Bronchial epithelial cell (primary cell): ENCODE measurements at regions not wholly inside any gene's neighbourhood (a gene's known extent, or its start where the extent isn't known, plus 50 kb on each side); places are given as distances from the start of the nearest gene placed in this dataset.

Experiments used
- DNase-seq: peaks from one replicate; pipeline ENCODE4 v3.0.0-alpha.2; 2010; ENCODE audit warnings: low read depth
- FAIRE-seq: peaks from 2 replicates; lab custom pipeline; 2011; peaks lifted over from hg19 to GRCh38; lab: Jason Lieb, UNC
- H3K27me3 ChIP-seq: 2 replicates; pipeline ENCODE4 v1.5.1; 2011; ENCODE audit warnings: low read length; ENCODE audit not compliant: control insufficient read depth, insufficient read depth
- H3K36me3 ChIP-seq: 2 replicates; pipeline ENCODE4 v1.5.1; 2011; ENCODE audit warnings: low read length; ENCODE audit not compliant: control insufficient read depth, insufficient read depth
- H3K4me3 ChIP-seq: 2 replicates; pipeline ENCODE4 v1.5.1; 2011; ENCODE audit warnings: mild to moderate bottlenecking, low read depth, low read length, control low read depth
- TF ChIP-seq, protein P1 (sequence below): IDR thresholded peaks from 2 replicates; pipeline ENCODE4 v1.5.1; 2011; ENCODE audit warnings: mild to moderate bottlenecking, moderate library complexity, low read length, control low read depth, inconsistent platforms; ENCODE audit not compliant: insufficient read depth, severe bottlenecking

DNA sequence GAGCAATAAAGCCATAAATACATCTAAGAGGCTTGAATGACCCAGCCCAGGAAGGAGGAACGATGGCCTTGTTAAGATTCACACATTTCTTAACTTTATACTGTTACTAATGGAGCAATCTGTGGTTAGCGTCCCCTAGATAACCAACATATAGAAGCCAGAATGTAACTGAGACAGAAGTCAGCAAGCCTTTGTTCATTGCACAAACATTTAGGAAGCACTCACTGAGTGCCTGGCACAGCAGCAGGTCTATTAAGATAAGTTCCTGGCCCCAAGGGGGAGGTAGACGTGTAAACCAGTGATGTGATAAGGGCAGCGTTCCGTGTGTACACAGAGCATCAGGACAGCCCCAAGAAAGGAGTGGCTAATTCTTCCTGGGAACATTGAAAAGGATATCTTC is 63.6 kb upstream of the ATL2 start:
- Histone ChIP-seq H3K4me3 (no peak overlapping the region), H3K27me3 (no peaks in the 10 kb centered on the region), H3K36me3 (no peaks in the 10 kb centered on the region)
- FAIRE-seq = no peak
- DNase-seq = no peak
- TF ChIP-seq, protein P1, sequence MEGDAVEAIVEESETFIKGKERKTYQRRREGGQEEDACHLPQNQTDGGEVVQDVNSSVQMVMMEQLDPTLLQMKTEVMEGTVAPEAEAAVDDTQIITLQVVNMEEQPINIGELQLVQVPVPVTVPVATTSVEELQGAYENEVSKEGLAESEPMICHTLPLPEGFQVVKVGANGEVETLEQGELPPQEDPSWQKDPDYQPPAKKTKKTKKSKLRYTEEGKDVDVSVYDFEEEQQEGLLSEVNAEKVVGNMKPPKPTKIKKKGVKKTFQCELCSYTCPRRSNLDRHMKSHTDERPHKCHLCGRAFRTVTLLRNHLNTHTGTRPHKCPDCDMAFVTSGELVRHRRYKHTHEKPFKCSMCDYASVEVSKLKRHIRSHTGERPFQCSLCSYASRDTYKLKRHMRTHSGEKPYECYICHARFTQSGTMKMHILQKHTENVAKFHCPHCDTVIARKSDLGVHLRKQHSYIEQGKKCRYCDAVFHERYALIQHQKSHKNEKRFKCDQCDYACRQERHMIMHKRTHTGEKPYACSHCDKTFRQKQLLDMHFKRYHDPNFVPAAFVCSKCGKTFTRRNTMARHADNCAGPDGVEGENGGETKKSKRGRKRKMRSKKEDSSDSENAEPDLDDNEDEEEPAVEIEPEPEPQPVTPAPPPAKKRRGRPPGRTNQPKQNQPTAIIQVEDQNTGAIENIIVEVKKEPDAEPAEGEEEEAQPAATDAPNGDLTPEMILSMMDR = no peak

DNA sequence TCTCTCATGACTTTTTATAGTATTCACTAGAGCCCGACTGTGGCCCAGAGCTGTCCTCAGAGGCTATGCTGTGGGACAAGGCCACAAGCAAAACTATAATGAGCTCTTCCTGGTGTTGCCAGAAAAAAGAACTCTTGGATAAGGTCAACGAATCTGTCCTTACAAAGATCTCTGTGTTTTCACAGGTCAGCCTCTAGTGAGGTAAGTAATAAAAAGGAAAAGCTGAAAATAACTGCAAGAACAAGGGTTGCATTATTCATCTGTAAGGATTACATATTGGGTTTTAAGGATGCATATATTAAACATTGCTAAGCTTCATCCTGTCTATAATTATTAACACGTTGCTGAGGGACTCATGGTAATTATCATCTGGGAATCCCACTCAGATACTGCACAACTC is 62.8 kb upstream of the ATL2 start:
- FAIRE-seq (no peak), DNase-seq (no peak)
- no peaks in the 10 kb centered on the region for H3K27me3 ChIP-seq
- H3K36me3 ChIP-seq = no peaks in the 10 kb centered on the region
- TF ChIP-seq, protein P1 = no peak
- no peak overlapping the region for H3K4me3 ChIP-seq

DNA sequence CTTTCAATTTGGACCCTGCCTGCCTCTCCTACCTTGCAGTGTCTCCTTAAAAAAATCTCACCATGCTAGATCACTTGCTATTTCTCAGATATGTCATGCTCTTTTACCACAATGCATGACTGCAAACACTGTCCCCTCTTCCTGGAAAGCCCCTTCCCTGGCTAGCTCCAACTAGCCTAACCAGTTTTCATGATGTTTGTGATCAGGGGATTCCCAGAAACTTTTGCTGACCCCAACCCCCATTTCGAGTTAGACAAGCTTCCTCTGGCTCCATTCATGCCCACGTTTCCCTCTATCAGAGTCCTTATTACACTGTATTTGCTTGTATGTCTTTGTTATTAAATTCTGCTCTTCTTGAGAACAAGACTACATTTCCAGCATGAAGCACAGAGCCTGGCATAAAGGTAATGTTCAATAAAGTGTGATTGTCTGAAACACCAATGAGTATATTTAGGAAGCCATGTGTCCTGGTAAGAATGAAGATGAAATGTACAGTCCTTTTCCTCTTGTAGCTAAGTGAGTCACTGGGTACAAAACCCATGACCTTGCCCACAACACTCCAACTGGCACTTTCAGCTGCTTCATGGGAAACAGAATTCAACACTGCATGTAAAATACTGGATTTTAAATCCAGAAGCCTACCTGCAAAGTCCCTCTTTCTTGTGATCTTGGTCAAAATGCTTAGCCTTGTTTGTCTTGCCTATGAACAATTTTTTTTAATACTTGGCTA is 62.0 kb upstream of the ATL2 start:
- Histone ChIP-seq H3K4me3 (no peak overlapping the region), H3K27me3 (no peaks in the 10 kb centered on the region), H3K36me3 (no peaks in the 10 kb centered on the region)
- FAIRE-seq (no peak), DNase-seq (peak; percentile 51)
- TF ChIP-seq, protein P1 = no peak

DNA sequence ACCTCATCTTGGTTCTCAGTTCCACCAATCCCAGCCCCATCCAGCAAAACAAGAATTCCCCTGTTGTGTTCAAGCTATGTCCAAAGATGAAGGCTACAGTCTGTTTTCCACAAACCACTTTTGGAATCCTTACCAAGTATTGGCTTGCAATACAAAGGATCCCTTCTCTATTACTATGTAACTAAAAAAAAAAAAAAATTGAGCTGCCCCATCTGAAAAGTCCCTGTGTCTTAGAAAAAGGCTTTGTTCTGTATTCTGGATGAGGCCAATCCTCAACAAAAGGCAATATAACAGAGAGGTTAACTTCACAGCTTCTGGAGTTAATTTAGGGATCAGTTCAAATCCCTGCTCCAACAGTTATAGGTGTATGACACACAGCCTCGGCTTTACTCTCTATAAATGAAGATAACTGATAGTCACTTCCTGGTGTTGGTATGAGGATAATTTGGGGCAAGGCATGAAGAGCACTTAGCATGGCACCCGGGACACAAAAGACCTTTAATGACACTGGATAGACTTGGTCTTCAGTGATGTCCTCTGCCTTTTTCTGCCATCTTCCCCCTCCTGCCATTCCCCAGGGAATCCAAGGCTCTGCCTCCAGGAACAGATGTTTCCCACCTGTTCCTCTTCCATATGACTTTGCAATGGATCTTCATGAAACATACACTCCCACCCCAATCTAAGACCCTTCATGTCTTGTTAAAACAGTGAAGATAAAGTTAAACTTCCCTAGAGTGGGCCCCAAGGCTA is 61.2 kb upstream of the ATL2 start:
- TF ChIP-seq, protein P1 = no peak
- FAIRE-seq = no peak
- Histone ChIP-seq H3K4me3 (no peak overlapping the region), H3K36me3 (no peaks in the 10 kb centered on the region), H3K27me3 (no peaks in the 10 kb centered on the region)
- no peak for DNase-seq

DNA sequence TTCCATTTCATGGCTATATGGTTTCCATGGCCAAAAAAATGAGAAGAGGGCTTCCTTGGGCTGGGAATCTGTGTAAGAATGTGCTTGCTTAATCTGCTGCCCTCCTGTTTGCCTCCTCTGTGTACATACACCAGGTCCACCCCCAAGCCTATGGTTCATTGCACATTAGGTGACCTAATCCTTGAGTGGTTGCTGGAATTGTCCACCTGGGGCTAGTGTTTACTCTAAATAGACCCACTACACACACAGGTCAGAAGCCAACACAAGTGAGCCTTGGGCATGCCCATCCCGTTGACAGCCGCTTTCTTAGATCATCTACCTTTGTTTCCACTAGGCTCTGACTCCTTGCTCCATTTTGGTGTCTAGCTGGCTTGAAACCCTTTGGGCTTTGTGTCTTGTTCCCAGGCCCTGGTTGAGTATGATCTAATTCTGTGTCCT is 59.2 kb upstream of the ATL2 start:
- DNase-seq (no peak), FAIRE-seq (no peak)
- Histone ChIP-seq H3K4me3 (no peak overlapping the region), H3K36me3 (no peaks in the 10 kb centered on the region), H3K27me3 (no peaks in the 10 kb centered on the region)
- TF ChIP-seq, protein P1 = no peak
